Stimulated activated effector memory CD8-positive, alpha-beta T cell treated with anti-CD3 and anti-CD28 coated beads, Interleukin-12 subunit alpha, Interleukin-12 subunit beta, amount 100 ng/mL, for 72 hours (primary cell): ENCODE measurements at regions not wholly inside any gene's neighbourhood (a gene's known extent, or its start where the extent isn't known, plus 50 kb on each side); places are given as distances from the start of the nearest gene placed in this dataset.
"Not testable (repeated sequence)": the region's sequence is repeated elsewhere in the genome, so short reads cannot be mapped to it uniquely, and the experiment has no call there.

ENCODE experiments used
- ATAC-seq: fragments of 150-1000 bp; cut with Tn5 transposase; 2 replicates; pipeline ENCODE4 v1.10.0; 2021
- DNase-seq, 2 donors: peaks; one replicate each; pipeline ENCODE4 v3.0.0; 2021 to 2022; ENCODE audit warnings: low spot score in 2 of 2
- H3K27ac Mint-ChIP-seq: one replicate; pipeline ENCODE4 v1.8.0; 2022; ENCODE audit warnings: mild to moderate bottlenecking, mixed read lengths
- H3K36me3 Mint-ChIP-seq: one replicate; pipeline ENCODE4 v1.8.0; 2022; ENCODE audit warnings: mild to moderate bottlenecking, mixed read lengths
- H3K4me1 Mint-ChIP-seq: one replicate; pipeline ENCODE4 v1.8.0; 2022; ENCODE audit warnings: mixed read lengths
- H3K4me3 Mint-ChIP-seq: one replicate; pipeline ENCODE4 v1.8.0; 2022; ENCODE audit warnings: mild to moderate bottlenecking, mixed read lengths
- H3K9me3 Mint-ChIP-seq: one replicate; pipeline ENCODE4 v1.8.0; 2022; ENCODE audit warnings: mixed read lengths

GRCh38 chr14:104472536-104473243, 106.9 kb upstream of the C14orf180 start:
- H3K9me3 Mint-ChIP-seq = no peaks in the 10 kb centered on the region
- no peak for DNase-seq
- H3K4me1 Mint-ChIP-seq = peaks cover 7% of the 10 kb centered on the region
- H3K4me3 Mint-ChIP-seq = no peak overlapping the region
- no peaks in the 10 kb centered on the region for H3K36me3 Mint-ChIP-seq
- H3K27ac Mint-ChIP-seq = no peak overlapping the region
- ATAC-seq = no peak

DNA sequence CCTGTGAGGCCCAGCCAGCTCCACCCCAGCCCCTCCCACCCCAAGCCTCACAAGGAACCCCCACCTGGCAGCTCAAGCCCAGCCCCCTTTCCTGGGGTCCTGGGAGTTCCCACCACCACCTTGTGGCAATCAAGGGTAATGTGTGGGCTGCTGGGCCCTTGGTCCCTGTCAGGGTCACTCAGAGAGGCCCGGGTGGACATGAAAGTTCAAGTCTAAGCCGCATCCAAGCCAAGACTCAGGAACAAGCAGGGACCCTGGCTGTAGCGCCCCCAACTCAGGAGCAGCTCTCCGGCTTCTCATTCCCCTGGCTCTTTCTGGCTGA, 106.4 kb upstream of the C14orf180 start:
- DNase-seq (no peak), ATAC-seq (no peak)
- Mint-ChIP-seq H3K4me3 (no peak overlapping the region), H3K36me3 (no peaks in the 10 kb centered on the region), H3K27ac (no peak overlapping the region), H3K4me1 (peaks cover 7% of the 10 kb centered on the region), H3K9me3 (no peaks in the 10 kb centered on the region)

- H3K4me3 Mint-ChIP-seq = no peak overlapping the region
- peaks cover 7% of the 10 kb centered on the region for H3K4me1 Mint-ChIP-seq
- H3K27ac Mint-ChIP-seq = no peak overlapping the region
- ATAC-seq (no peak), DNase-seq (no peak)
- H3K9me3 Mint-ChIP-seq = no peaks in the 10 kb centered on the region
- H3K36me3 Mint-ChIP-seq = no peaks in the 10 kb centered on the region
Observed at GRCh38 chr14:104473649-104474494, 105.7 kb upstream of the C14orf180 start.

DNA sequence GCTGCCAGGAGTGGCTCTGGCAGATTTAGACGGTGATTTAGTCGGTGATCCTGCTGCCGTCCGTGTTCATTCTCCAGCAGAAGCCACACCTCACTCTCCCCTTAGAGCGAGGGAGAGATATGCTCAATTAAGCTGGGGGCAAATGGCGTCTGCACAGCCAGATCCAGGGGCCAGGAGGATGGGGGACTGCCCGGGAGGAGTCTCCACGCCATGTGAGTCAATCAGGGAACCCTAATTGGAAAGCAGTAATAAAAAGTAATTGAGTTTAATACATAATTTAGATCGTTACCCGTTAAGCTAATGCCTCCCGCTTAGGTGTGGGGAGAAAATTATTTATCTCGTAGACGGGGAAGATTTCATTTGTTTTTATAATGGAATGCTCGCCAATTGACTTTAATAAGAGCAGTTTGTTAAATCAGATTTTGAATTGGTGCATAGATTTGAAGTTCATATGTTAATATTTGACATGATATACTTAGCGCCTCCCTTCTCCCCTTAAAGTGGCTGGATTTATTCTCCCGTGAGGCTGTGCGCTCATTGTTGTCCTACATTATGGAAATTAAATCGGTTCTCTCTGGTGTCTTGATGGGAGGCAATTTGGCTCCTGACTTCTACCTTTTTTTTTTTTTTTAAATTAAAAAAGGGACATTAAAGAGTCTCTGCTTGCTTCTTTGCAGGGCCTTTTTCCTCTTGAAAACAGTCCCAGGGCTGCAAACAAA, 104.9 kb upstream of the C14orf180 start:
- Mint-ChIP-seq H3K27ac (no peak overlapping the region), H3K36me3 (no peaks in the 10 kb centered on the region), H3K4me3 (no peak overlapping the region), H3K9me3 (no peaks in the 10 kb centered on the region), H3K4me1 (peaks cover 7% of the 10 kb centered on the region)
- no peak for ATAC-seq
- DNase-seq = no peak

DNA sequence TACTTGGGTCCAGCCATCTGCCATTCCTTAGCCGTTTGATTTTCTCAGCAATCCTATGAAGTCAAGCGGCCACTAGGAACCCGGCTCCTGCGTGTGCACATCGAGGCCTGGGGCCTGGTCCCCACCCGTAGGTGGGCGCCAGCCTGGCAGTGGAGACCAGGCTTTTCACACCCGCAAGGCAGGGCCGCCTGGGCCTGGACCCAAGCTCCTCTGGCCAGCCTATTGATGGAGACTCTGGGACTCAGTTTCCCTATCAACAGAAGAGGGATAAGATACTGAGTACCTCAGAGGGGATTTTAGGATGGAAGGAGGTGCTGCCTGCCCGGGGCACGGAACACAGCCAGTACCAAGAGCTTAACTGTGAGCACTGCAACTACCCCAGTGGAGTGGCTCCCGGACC, 104.3 kb upstream of the C14orf180 start:
- DNase-seq (no peak), ATAC-seq (no peak)
- Mint-ChIP-seq H3K27ac (no peak overlapping the region), H3K4me1 (peaks cover 7% of the 10 kb centered on the region), H3K4me3 (no peak overlapping the region), H3K36me3 (no peaks in the 10 kb centered on the region), H3K9me3 (no peaks in the 10 kb centered on the region)

- H3K36me3 Mint-ChIP-seq = no peaks in the 10 kb centered on the region
- ATAC-seq (no peak), DNase-seq (no peak)
- no peak overlapping the region for H3K4me3 Mint-ChIP-seq
- peaks cover 7% of the 10 kb centered on the region for H3K4me1 Mint-ChIP-seq
- no peak overlapping the region for H3K27ac Mint-ChIP-seq
- no peaks in the 10 kb centered on the region for H3K9me3 Mint-ChIP-seq
Observed at GRCh38 chr14:104475802-104476201, 103.8 kb upstream of the C14orf180 start.

- Mint-ChIP-seq H3K4me1 (peaks cover 7% of the 10 kb centered on the region), H3K4me3 (no peak overlapping the region), H3K36me3 (no peaks in the 10 kb centered on the region), H3K27ac (no peak overlapping the region), H3K9me3 (peaks cover 4% of the 10 kb centered on the region)
- ATAC-seq (no peak), DNase-seq (no peak)
Observed at GRCh38 chr14:104476437-104476836, 103.1 kb upstream of the C14orf180 start.

DNA sequence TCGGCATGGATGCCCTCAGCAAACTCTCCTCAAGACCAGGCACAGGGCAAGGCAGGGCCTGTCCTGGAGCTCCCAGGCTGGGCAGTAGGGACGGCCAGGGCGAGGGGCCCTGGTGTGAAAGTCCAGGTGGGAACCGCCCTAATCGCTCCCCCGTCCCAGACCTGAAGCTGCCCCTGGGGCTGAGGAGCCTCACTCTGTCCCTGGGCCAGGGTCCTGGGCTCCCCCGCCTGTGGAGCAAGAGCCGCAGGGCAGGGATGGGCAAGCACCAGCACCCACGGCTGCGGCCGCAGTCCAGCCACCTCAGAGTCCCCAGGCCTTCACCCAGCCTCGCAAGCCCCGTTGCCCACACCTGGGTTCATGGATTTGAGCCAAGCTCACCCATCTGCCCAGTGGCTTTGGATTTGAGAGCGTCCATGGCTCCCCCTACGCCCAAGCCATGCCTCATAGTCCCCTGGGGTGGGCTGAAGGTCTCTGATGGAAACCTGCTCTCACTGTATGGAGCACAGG, 102.4 kb upstream of the C14orf180 start:
- H3K27ac Mint-ChIP-seq = no peak overlapping the region
- H3K9me3 Mint-ChIP-seq = peaks cover 9% of the 10 kb centered on the region
- no peak overlapping the region for H3K4me3 Mint-ChIP-seq
- peaks cover 2% of the 10 kb centered on the region for H3K4me1 Mint-ChIP-seq
- no peaks in the 10 kb centered on the region for H3K36me3 Mint-ChIP-seq
- no peak for DNase-seq
- ATAC-seq = no peak

GRCh38 chr14:104477666-104478380, 101.7 kb upstream of the C14orf180 start:
- Mint-ChIP-seq H3K36me3 (no peaks in the 10 kb centered on the region), H3K4me1 (no peaks in the 10 kb centered on the region), H3K9me3 (peaks cover 10% of the 10 kb centered on the region), H3K4me3 (no peak overlapping the region), H3K27ac (no peak overlapping the region)
- no peak for DNase-seq
- no peak for ATAC-seq

- no peaks in the 10 kb centered on the region for H3K4me1 Mint-ChIP-seq
- no peaks in the 10 kb centered on the region for H3K36me3 Mint-ChIP-seq
- peaks cover 17% of the 10 kb centered on the region for H3K9me3 Mint-ChIP-seq
- H3K4me3 Mint-ChIP-seq = no peak overlapping the region
- no peak for ATAC-seq
- no peak for DNase-seq
- H3K27ac Mint-ChIP-seq = no peak overlapping the region
Observed at GRCh38 chr14:104478656-104479055, 100.9 kb upstream of the C14orf180 start.

DNA sequence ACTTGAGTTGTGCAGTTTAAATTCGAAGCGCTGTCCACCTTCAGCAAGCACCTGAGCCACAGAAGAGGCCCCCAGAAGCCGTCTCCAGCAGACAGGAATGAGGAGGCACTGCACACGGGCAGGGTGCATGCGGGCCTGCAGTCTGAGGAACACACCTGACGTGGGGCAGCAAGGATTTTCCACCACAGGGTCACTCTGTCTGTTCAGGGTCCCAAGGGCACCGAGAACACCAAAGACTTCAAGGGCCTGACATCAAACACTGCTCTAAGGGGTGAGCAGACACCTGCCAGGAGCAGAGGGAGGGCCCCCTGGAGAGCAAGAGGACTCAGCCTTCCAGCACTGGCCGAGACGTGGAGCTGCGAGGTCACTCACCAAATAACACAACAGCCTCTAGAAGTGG, 99.7 kb upstream of the C14orf180 start:
- no peak for ATAC-seq
- H3K9me3 Mint-ChIP-seq = peaks cover 21% of the 10 kb centered on the region
- peak in 1 of 2 donors; percentile 29 for DNase-seq
- no peaks in the 10 kb centered on the region for H3K4me1 Mint-ChIP-seq
- H3K27ac Mint-ChIP-seq = no peak overlapping the region
- H3K36me3 Mint-ChIP-seq = no peaks in the 10 kb centered on the region
- H3K4me3 Mint-ChIP-seq = no peak overlapping the region

GRCh38 chr14:104481323-104481722, 98.2 kb upstream of the C14orf180 start:
- no peak for ATAC-seq
- Mint-ChIP-seq H3K27ac (no peak overlapping the region), H3K36me3 (no peaks in the 10 kb centered on the region), H3K9me3 (peaks cover 21% of the 10 kb centered on the region), H3K4me3 (no peak overlapping the region), H3K4me1 (no peaks in the 10 kb centered on the region)
- DNase-seq = peak in 1 of 2 donors; percentile 26

- not testable (repeated sequence) for H3K4me3 Mint-ChIP-seq, ATAC-seq
Observed at GRCh38 chr14:104482017-104482416, 97.5 kb upstream of the C14orf180 start.

DNA sequence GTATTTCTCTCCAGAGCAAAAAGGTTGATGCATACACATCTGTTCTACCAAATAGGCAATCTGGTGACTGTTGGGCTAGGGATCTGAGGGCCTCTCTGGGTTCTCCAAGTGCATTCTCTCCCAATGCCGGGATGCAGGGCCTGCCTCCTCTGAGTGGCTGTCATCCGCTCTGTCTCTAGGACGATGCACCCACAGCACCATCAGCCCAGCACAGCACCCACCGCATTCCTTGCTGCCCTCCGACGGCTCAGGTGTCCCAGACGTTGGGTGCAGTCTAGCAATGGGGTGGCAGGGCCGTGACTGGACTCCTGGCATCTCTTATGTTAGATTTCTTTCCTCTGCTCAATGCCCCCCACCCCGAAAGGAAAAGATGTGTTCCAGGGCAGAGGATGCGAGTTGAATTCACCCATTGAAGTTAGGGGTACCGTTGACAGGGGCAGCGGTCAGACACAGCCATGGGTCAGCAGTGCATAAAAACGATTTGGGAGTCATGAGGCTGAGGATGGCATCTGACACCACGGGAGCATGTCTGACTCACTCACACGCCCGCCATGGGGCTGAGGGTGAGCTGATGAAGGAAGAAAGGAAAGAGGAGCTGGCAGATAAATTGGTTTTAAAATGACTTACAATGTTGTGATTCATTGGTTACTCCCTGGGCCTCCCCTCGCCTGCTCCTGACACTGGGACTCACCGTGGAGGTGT, 93.2 kb upstream of the C14orf180 start:
- Mint-ChIP-seq H3K4me3 (no peak overlapping the region), H3K27ac (no peak overlapping the region), H3K4me1 (no peaks in the 10 kb centered on the region), H3K9me3 (peaks cover 16% of the 10 kb centered on the region), H3K36me3 (no peaks in the 10 kb centered on the region)
- ATAC-seq (no peak), DNase-seq (peak in 1 of 2 donors; percentile 17)

More at GRCh38 chr14:104482017-104482416, 97.5 kb upstream of the C14orf180 start:
- H3K4me1 Mint-ChIP-seq, H3K36me3 Mint-ChIP-seq, H3K27ac Mint-ChIP-seq: not testable (repeated sequence)
- peak in 1 of 2 donors; percentile 30 for DNase-seq
- peaks cover 21% of the 10 kb centered on the region for H3K9me3 Mint-ChIP-seq
